HCEC 1CT (cell line): ENCODE measurements at regions not wholly inside any gene's neighbourhood (a gene's known extent, or its start where the extent isn't known, plus 50 kb on each side); places are given as distances from the start of the nearest gene placed in this dataset.
A peak's percentile ranks its signal among the peaks of the same experiment; 100 is the strongest.

ENCODE experiments used
- DNase-seq: peaks from one replicate; pipeline ENCODE4 v3.0.0-alpha.2; 2017

GRCh38 chr5:10173716-10174115 is 76.0 kb downstream of the ATPSCKMT start:
- no peak for DNase-seq

- DNase-seq, result no peak
These were observed 77.4 kb downstream of the ATPSCKMT start for GRCh38 chr5:10172247-10172646.

- DNase-seq, result no peak
These were observed 80.3 kb downstream of the ATPSCKMT start for GRCh38 chr5:10169359-10169758.

GRCh38 chr5:10168254-10168653 is 81.4 kb downstream of the ATPSCKMT start:
- no peak for DNase-seq

- no peak for DNase-seq
These were observed 81.9 kb downstream of the ATPSCKMT start for GRCh38 chr5:10167806-10168205.

GRCh38 chr5:10166392-10166791 is 83.3 kb downstream of the ATPSCKMT start:
- no peak for DNase-seq

GRCh38 chr5:10162468-10162867 is 87.2 kb downstream of the ATPSCKMT start:
- no peak for DNase-seq

- no peak for DNase-seq
These were observed 87.9 kb downstream of the ATPSCKMT start for GRCh38 chr5:10161778-10162177.

GRCh38 chr5:10160241-10160640 is 89.4 kb downstream of the ATPSCKMT start:
- DNase-seq, result no peak

GRCh38 chr5:10158886-10159285 is 90.8 kb downstream of the ATPSCKMT start:
- DNase-seq, result no peak

- no peak for DNase-seq
These were observed 92.5 kb downstream of the ATPSCKMT start for GRCh38 chr5:10157085-10157669.

- DNase-seq, result no peak
These were observed 93.6 kb downstream of the ATPSCKMT start for GRCh38 chr5:10155897-10156667.

- DNase-seq, result no peak
These were observed 95.7 kb downstream of the ATPSCKMT start for GRCh38 chr5:10153808-10154537.

GRCh38 chr5:10153394-10153793 is 96.3 kb downstream of the ATPSCKMT start:
- DNase-seq, result no peak

GRCh38 chr5:10151656-10152055 is 98.0 kb downstream of the ATPSCKMT start:
- peak; percentile 14 for DNase-seq

- no peak for DNase-seq
These were observed 99.8 kb downstream of the ATPSCKMT start for GRCh38 chr5:10149911-10150310.

GRCh38 chr5:10145923-10146401 is 103.7 kb downstream of the ATPSCKMT start:
- DNase-seq, result peak; percentile 48

- DNase-seq, result no peak
These were observed 105.6 kb downstream of the ATPSCKMT start for GRCh38 chr5:10144040-10144439.

GRCh38 chr5:10140195-10140973 is 109.3 kb downstream of the ATPSCKMT start:
- peak; percentile 17 for DNase-seq

- no peak for DNase-seq
These were observed 111.2 kb downstream of the ATPSCKMT start for GRCh38 chr5:10138395-10139057.

GRCh38 chr5:10133830-10134229 is 115.9 kb downstream of the ATPSCKMT start:
- DNase-seq, result no peak

GRCh38 chr5:10130881-10131280 is 118.8 kb downstream of the ATPSCKMT start:
- no peak for DNase-seq
